ENCODE measurements at regions not wholly inside any gene's neighbourhood (a gene's known extent, or its start where the extent isn't known, plus 50 kb on each side); places are given as distances from the start of the nearest gene placed in this dataset.

- no peak for TF ChIP-seq CTCF (IDR thresholded peaks at IDR 0.05)
- no peak for TF ChIP-seq POLR2A (IDR thresholded peaks at IDR 0.05)
- no peak for TF ChIP-seq EP300 (IDR thresholded peaks at IDR 0.05)
These were observed 92.3 kb upstream of the BCAT1 start for GRCh38 chr12:25041006-25041741.

All from tibial nerve (tissue), 4 donors.